ENCODE measurements at regions not wholly inside any gene's neighbourhood (a gene's known extent, or its start where the extent isn't known, plus 50 kb on each side); places are given as distances from the start of the nearest gene placed in this dataset.
"Not testable (repeated sequence)": the region's sequence is repeated elsewhere in the genome, so short reads cannot be mapped to it uniquely, and the experiment has no call there.

GRCh38 chr6:86017236-86017635 is 374.6 kb upstream of the SYNCRIP start:
- Histone ChIP-seq H2AFZ (ENCODE audit: low read depth, low read length) (no peak overlapping the region), H3K36me3 (ENCODE audit: insufficient read depth, low read length) (no peaks in the 10 kb centered on the region), H3K27me3 (ENCODE audit: insufficient read depth, low read length) (no peaks in the 10 kb centered on the region)

GRCh38 chr6:86016567-86016966 is 373.9 kb upstream of the SYNCRIP start:
- Histone ChIP-seq H3K27me3 (ENCODE audit: insufficient read depth, low read length) (no peaks in the 10 kb centered on the region), H3K4me3 (ENCODE audit: low read length) (no peak overlapping the region), H3K9me3 (ENCODE audit: low read length) (no peaks in the 10 kb centered on the region), H3K36me3 (ENCODE audit: insufficient read depth, low read length) (no peaks in the 10 kb centered on the region), H3K4me1 (ENCODE audit: insufficient read depth, low read length) (no peaks in the 10 kb centered on the region), H2AFZ (ENCODE audit: low read depth, low read length) (no peak overlapping the region)

More at GRCh38 chr6:86017236-86017635, 374.6 kb upstream of the SYNCRIP start:
- Histone ChIP-seq H3K4me1 (ENCODE audit: insufficient read depth, low read length) (no peaks in the 10 kb centered on the region), H3K4me3 (ENCODE audit: low read length) (no peak overlapping the region), H3K9me3 (ENCODE audit: low read length) (no peaks in the 10 kb centered on the region)

- H3K4me3 ChIP-seq (ENCODE audit: low read length), result no peak overlapping the region
Measured at GRCh38 chr6:86016077-86016476, 373.4 kb upstream of the SYNCRIP start.

GRCh38 chr6:86012991-86013390 is 370.3 kb upstream of the SYNCRIP start:
- H3K27me3 ChIP-seq (ENCODE audit: insufficient read depth, low read length); H3K9me3 ChIP-seq (ENCODE audit: low read length); H2AFZ ChIP-seq (ENCODE audit: low read depth, low read length); H3K4me1 ChIP-seq (ENCODE audit: insufficient read depth, low read length); H3K36me3 ChIP-seq (ENCODE audit: insufficient read depth, low read length); H3K4me3 ChIP-seq (ENCODE audit: low read length): not testable (repeated sequence)

More at GRCh38 chr6:86016077-86016476, 373.4 kb upstream of the SYNCRIP start:
- no peak overlapping the region for H2AFZ ChIP-seq (ENCODE audit: low read depth, low read length)
- H3K36me3 ChIP-seq (ENCODE audit: insufficient read depth, low read length), result no peaks in the 10 kb centered on the region
- no peaks in the 10 kb centered on the region for H3K4me1 ChIP-seq (ENCODE audit: insufficient read depth, low read length)
- no peaks in the 10 kb centered on the region for H3K27me3 ChIP-seq (ENCODE audit: insufficient read depth, low read length)
- H3K9me3 ChIP-seq (ENCODE audit: low read length), result no peaks in the 10 kb centered on the region

GRCh38 chr6:86010915-86011786 is 368.5 kb upstream of the SYNCRIP start:
- Histone ChIP-seq H3K9me3 (ENCODE audit: low read length) (no peaks in the 10 kb centered on the region), H3K36me3 (ENCODE audit: insufficient read depth, low read length) (no peaks in the 10 kb centered on the region), H3K27me3 (ENCODE audit: insufficient read depth, low read length) (no peaks in the 10 kb centered on the region), H3K4me3 (ENCODE audit: low read length) (no peak overlapping the region), H3K4me1 (ENCODE audit: insufficient read depth, low read length) (no peaks in the 10 kb centered on the region), H2AFZ (ENCODE audit: low read depth, low read length) (no peak overlapping the region)

- no peak overlapping the region for H2AFZ ChIP-seq (ENCODE audit: low read depth, low read length)
Measured at GRCh38 chr6:85997206-85997605, 354.5 kb upstream of the SYNCRIP start.

GRCh38 chr6:85996034-85996375 is 353.3 kb upstream of the SYNCRIP start:
- Histone ChIP-seq H3K4me3 (ENCODE audit: low read length) (no peak overlapping the region), H3K36me3 (ENCODE audit: insufficient read depth, low read length) (no peaks in the 10 kb centered on the region), H3K27me3 (ENCODE audit: insufficient read depth, low read length) (no peaks in the 10 kb centered on the region), H3K9me3 (ENCODE audit: low read length) (no peaks in the 10 kb centered on the region), H3K4me1 (ENCODE audit: insufficient read depth, low read length) (no peaks in the 10 kb centered on the region), H2AFZ (ENCODE audit: low read depth, low read length) (no peak overlapping the region)

More at GRCh38 chr6:85997206-85997605, 354.5 kb upstream of the SYNCRIP start:
- H3K36me3 ChIP-seq (ENCODE audit: insufficient read depth, low read length), result no peaks in the 10 kb centered on the region
- H3K4me1 ChIP-seq (ENCODE audit: insufficient read depth, low read length), result no peaks in the 10 kb centered on the region
- no peaks in the 10 kb centered on the region for H3K27me3 ChIP-seq (ENCODE audit: insufficient read depth, low read length)
- H3K4me3 ChIP-seq (ENCODE audit: low read length), result no peak overlapping the region
- no peaks in the 10 kb centered on the region for H3K9me3 ChIP-seq (ENCODE audit: low read length)

- Histone ChIP-seq H2AFZ (ENCODE audit: low read depth, low read length) (no peak overlapping the region), H3K27me3 (ENCODE audit: insufficient read depth, low read length) (no peaks in the 10 kb centered on the region), H3K4me3 (ENCODE audit: low read length) (no peak overlapping the region), H3K9me3 (ENCODE audit: low read length) (no peaks in the 10 kb centered on the region), H3K36me3 (ENCODE audit: insufficient read depth, low read length) (no peaks in the 10 kb centered on the region), H3K4me1 (ENCODE audit: insufficient read depth, low read length) (no peaks in the 10 kb centered on the region)
Measured at GRCh38 chr6:85995339-85996033, 352.8 kb upstream of the SYNCRIP start.

GRCh38 chr6:85986681-85987080 is 344.0 kb upstream of the SYNCRIP start:
- Histone ChIP-seq H3K9me3 (ENCODE audit: low read length) (no peaks in the 10 kb centered on the region), H3K4me1 (ENCODE audit: insufficient read depth, low read length) (no peaks in the 10 kb centered on the region), H2AFZ (ENCODE audit: low read depth, low read length) (no peak overlapping the region), H3K27me3 (ENCODE audit: insufficient read depth, low read length) (no peaks in the 10 kb centered on the region), H3K4me3 (ENCODE audit: low read length) (no peak overlapping the region), H3K36me3 (ENCODE audit: insufficient read depth, low read length) (no peaks in the 10 kb centered on the region)

GRCh38 chr6:85983032-85983659 is 340.5 kb upstream of the SYNCRIP start:
- H3K27me3 ChIP-seq (ENCODE audit: insufficient read depth, low read length), result no peaks in the 10 kb centered on the region
- no peaks in the 10 kb centered on the region for H3K9me3 ChIP-seq (ENCODE audit: low read length)
- H3K4me3 ChIP-seq (ENCODE audit: low read length), result no peak overlapping the region
- no peaks in the 10 kb centered on the region for H3K36me3 ChIP-seq (ENCODE audit: insufficient read depth, low read length)
- H3K4me1 ChIP-seq (ENCODE audit: insufficient read depth, low read length), result no peaks in the 10 kb centered on the region
- H2AFZ ChIP-seq (ENCODE audit: low read depth, low read length), result no peak overlapping the region

- Histone ChIP-seq H3K36me3 (ENCODE audit: insufficient read depth, low read length) (no peaks in the 10 kb centered on the region), H3K4me1 (ENCODE audit: insufficient read depth, low read length) (no peaks in the 10 kb centered on the region), H3K27me3 (ENCODE audit: insufficient read depth, low read length) (no peaks in the 10 kb centered on the region), H3K9me3 (ENCODE audit: low read length) (no peaks in the 10 kb centered on the region), H2AFZ (ENCODE audit: low read depth, low read length) (no peak overlapping the region), H3K4me3 (ENCODE audit: low read length) (no peak overlapping the region)
Measured at GRCh38 chr6:85977661-85978060, 335.0 kb upstream of the SYNCRIP start.

GRCh38 chr6:85975957-85976356 is 333.3 kb upstream of the SYNCRIP start:
- no peak overlapping the region for H3K4me3 ChIP-seq (ENCODE audit: low read length)
- no peaks in the 10 kb centered on the region for H3K27me3 ChIP-seq (ENCODE audit: insufficient read depth, low read length)
- H3K4me1 ChIP-seq (ENCODE audit: insufficient read depth, low read length), result no peaks in the 10 kb centered on the region
- no peak overlapping the region for H2AFZ ChIP-seq (ENCODE audit: low read depth, low read length)
- no peaks in the 10 kb centered on the region for H3K36me3 ChIP-seq (ENCODE audit: insufficient read depth, low read length)
- no peaks in the 10 kb centered on the region for H3K9me3 ChIP-seq (ENCODE audit: low read length)

GRCh38 chr6:85971238-85971637 is 328.6 kb upstream of the SYNCRIP start:
- Histone ChIP-seq H3K36me3 (ENCODE audit: insufficient read depth, low read length) (no peaks in the 10 kb centered on the region), H2AFZ (ENCODE audit: low read depth, low read length) (no peak overlapping the region), H3K9me3 (ENCODE audit: low read length) (no peaks in the 10 kb centered on the region), H3K4me3 (ENCODE audit: low read length) (no peak overlapping the region), H3K4me1 (ENCODE audit: insufficient read depth, low read length) (no peaks in the 10 kb centered on the region), H3K27me3 (ENCODE audit: insufficient read depth, low read length) (no peaks in the 10 kb centered on the region)

Data from neuron (in vitro differentiated cells).